SU-DHL-6 (cell line): ENCODE measurements at regions not wholly inside any gene's neighbourhood (a gene's known extent, or its start where the extent isn't known, plus 50 kb on each side); places are given as distances from the start of the nearest gene placed in this dataset.
"Not testable (repeated sequence)": the region's sequence is repeated elsewhere in the genome, so short reads cannot be mapped to it uniquely, and the experiment has no call there.

ENCODE experiments used
- H2AFZ ChIP-seq: fragments of 200-600 bp; sonication (generic); 2 replicates; pipeline ENCODE4 v1.6.1; 2014; ENCODE audit warnings: low read depth, mild to moderate bottlenecking, moderate library complexity, mixed read lengths, antibody characterized with exemption, low read length; ENCODE audit not compliant: severe bottlenecking
- H3F3A ChIP-seq: fragments of 200-600 bp; shearing (Covaris generic); 2 replicates; pipeline ENCODE4 v1.6.0; 2016; ENCODE audit warnings: antibody characterized with exemption, mild to moderate bottlenecking; ENCODE audit not compliant: insufficient read depth
- H3K27ac ChIP-seq: fragments of 200-600 bp; sonication (generic); 2 replicates; pipeline ENCODE4 v1.5.1; 2016; ENCODE audit warnings: low read depth, mild to moderate bottlenecking, low read length, moderate library complexity, mixed read lengths
- H3K27me3 ChIP-seq: fragments of 200-600 bp; sonication (generic), shearing (Covaris generic); 2 replicates; pipeline ENCODE4 v1.6.0; 2014; ENCODE audit warnings: mild to moderate bottlenecking, low read length
- H3K36me3 ChIP-seq: fragments of 200-600 bp; sonication (generic); 2 replicates; pipeline ENCODE4 v1.6.1; 2014; ENCODE audit warnings: mild to moderate bottlenecking, low read length, mixed read lengths
- H3K4me2 ChIP-seq: fragments of 300-600, 200-600 bp; shearing (Covaris generic), sonication (generic); 2 replicates; pipeline ENCODE4 v1.6.0; 2014; ENCODE audit warnings: low read length, low read depth, mild to moderate bottlenecking; ENCODE audit not compliant: poor library complexity, severe bottlenecking
- H3K4me3 ChIP-seq: fragments of 200-600 bp; sonication (generic); 2 replicates; pipeline ENCODE4 v1.5.1; 2014; ENCODE audit warnings: antibody characterized with exemption, low read length, mild to moderate bottlenecking, mixed read lengths; ENCODE audit not compliant: insufficient read depth, poor library complexity, severe bottlenecking
- H3K79me2 ChIP-seq: fragments of 200-600 bp; sonication (generic); 2 replicates; pipeline ENCODE4 v1.6.1; 2014; ENCODE audit warnings: mild to moderate bottlenecking, low read length, moderate library complexity; ENCODE audit not compliant: insufficient read depth
- H3K9ac ChIP-seq: fragments of 200-600 bp; sonication (generic); 2 replicates; pipeline ENCODE4 v1.7.0; 2014; ENCODE audit warnings: mild to moderate bottlenecking, low read length
- H3K9me2 ChIP-seq: fragments of 200-600 bp; sonication (generic); replicated peaks from 2 replicates; pipeline ENCODE4 v1.6.1; 2014; ENCODE audit warnings: low read length; ENCODE audit not compliant: insufficient read depth
- H3K9me3 ChIP-seq: fragments of 200-600 bp; sonication (generic); 2 replicates; pipeline ENCODE4 v1.6.1; 2014; ENCODE audit warnings: low read length, mixed read lengths; ENCODE audit not compliant: insufficient read depth
- H4K20me1 ChIP-seq: fragments of 200-600 bp; sonication (generic); 2 replicates; pipeline ENCODE4 v1.6.1; 2014; ENCODE audit warnings: low read depth, mild to moderate bottlenecking, antibody characterized with exemption, low read length, moderate library complexity, mixed read lengths
- CTCF ChIP-seq: fragments of 200-600 bp; sonication (generic); IDR thresholded peaks from one replicate; pipeline ENCODE4 v1.5.1; 2017; ENCODE audit warnings: antibody characterized with exemption, mild to moderate bottlenecking, low read length, moderate library complexity; ENCODE audit not compliant: insufficient read depth, poor library complexity, severe bottlenecking
- EZH2phosphoT487 ChIP-seq: fragments of 200-600 bp; sonication (generic), shearing (Covaris generic); conservative IDR thresholded peaks from 2 replicates; pipeline ENCODE4 v1.6.1; 2018; ENCODE audit warnings: mild to moderate bottlenecking, antibody characterized with exemption, low read length, moderate library complexity, mixed read lengths

- H3K4me3 ChIP-seq, H3K9ac ChIP-seq, H4K20me1 ChIP-seq, H3F3A ChIP-seq, H3K4me2 ChIP-seq, H3K9me2 ChIP-seq, H3K27me3 ChIP-seq, H3K27ac ChIP-seq, H2AFZ ChIP-seq, H3K79me2 ChIP-seq, H3K9me3 ChIP-seq, H3K36me3 ChIP-seq: not testable (repeated sequence)
These were observed 399.3 kb downstream of the SMOC2 start for GRCh38 chr6:168840299-168840698.

GRCh38 chr6:168838037-168838399 lies 397.0 kb downstream of the SMOC2 start:
- H2AFZ ChIP-seq = no peak overlapping the region
- no peaks in the 10 kb centered on the region for H3K9me2 ChIP-seq
- H3F3A ChIP-seq = no peaks in the 10 kb centered on the region
- no peak for TF ChIP-seq CTCF
- TF ChIP-seq EZH2phosphoT487 = no peak
- no peak overlapping the region for H3K27ac ChIP-seq
- H3K4me2 ChIP-seq = no peak overlapping the region
- no peaks in the 10 kb centered on the region for H3K79me2 ChIP-seq
- no peak overlapping the region for H3K4me3 ChIP-seq
- no peaks in the 10 kb centered on the region for H3K9me3 ChIP-seq
- no peaks in the 10 kb centered on the region for H3K27me3 ChIP-seq
- H3K36me3 ChIP-seq = no peaks in the 10 kb centered on the region
- H4K20me1 ChIP-seq = no peaks in the 10 kb centered on the region
- no peak overlapping the region for H3K9ac ChIP-seq

GRCh38 chr6:168837254-168838036 lies 396.5 kb downstream of the SMOC2 start:
- no peaks in the 10 kb centered on the region for H3F3A ChIP-seq
- H4K20me1 ChIP-seq = no peaks in the 10 kb centered on the region
- no peaks in the 10 kb centered on the region for H3K36me3 ChIP-seq
- H3K9me3 ChIP-seq = no peaks in the 10 kb centered on the region
- no peaks in the 10 kb centered on the region for H3K27me3 ChIP-seq
- H3K4me2 ChIP-seq = no peak overlapping the region
- no peak overlapping the region for H3K9ac ChIP-seq
- no peak overlapping the region for H2AFZ ChIP-seq
- no peak for TF ChIP-seq EZH2phosphoT487
- TF ChIP-seq CTCF = no peak
- no peaks in the 10 kb centered on the region for H3K79me2 ChIP-seq
- no peak overlapping the region for H3K27ac ChIP-seq
- H3K9me2 ChIP-seq = no peaks in the 10 kb centered on the region
- H3K4me3 ChIP-seq = no peak overlapping the region

- H3K27me3 ChIP-seq = no peaks in the 10 kb centered on the region
- no peaks in the 10 kb centered on the region for H3F3A ChIP-seq
- no peak overlapping the region for H3K4me3 ChIP-seq
- no peak overlapping the region for H3K4me2 ChIP-seq
- H3K36me3 ChIP-seq = no peaks in the 10 kb centered on the region
- no peaks in the 10 kb centered on the region for H4K20me1 ChIP-seq
- TF ChIP-seq CTCF (no peak), EZH2phosphoT487 (no peak)
- no peaks in the 10 kb centered on the region for H3K79me2 ChIP-seq
- no peak overlapping the region for H3K27ac ChIP-seq
- H2AFZ ChIP-seq = no peak overlapping the region
- no peaks in the 10 kb centered on the region for H3K9me3 ChIP-seq
- no peak overlapping the region for H3K9ac ChIP-seq
- H3K9me2 ChIP-seq = no peaks in the 10 kb centered on the region
These were observed 395.0 kb downstream of the SMOC2 start for GRCh38 chr6:168835991-168836390.
